Chondrocyte (in vitro differentiated cells): ENCODE measurements at regions not wholly inside any gene's neighbourhood (a gene's known extent, or its start where the extent isn't known, plus 50 kb on each side); places are given as distances from the start of the nearest gene placed in this dataset.

Source experiments
- DNase-seq: peaks from one replicate; pipeline ENCODE4 v3.0.0; 2021; ENCODE audit warnings: mixed read lengths, low spot score
- H3K27ac Mint-ChIP-seq: one replicate; pipeline ENCODE4 v1.8.0; 2021; ENCODE audit warnings: mild to moderate bottlenecking, moderate library complexity, mixed read lengths; ENCODE audit not compliant: unreplicated experiment
- H3K27me3 Mint-ChIP-seq: 2 replicates; pipeline ENCODE4 v1.8.0; 2021; ENCODE audit warnings: low read depth, mixed read lengths
- H3K36me3 Mint-ChIP-seq: 2 replicates; pipeline ENCODE4 v1.8.0; 2021; ENCODE audit warnings: low read depth, mixed read lengths
- H3K4me1 Mint-ChIP-seq: 2 replicates; pipeline ENCODE4 v1.8.0; 2021; ENCODE audit warnings: low read depth, mild to moderate bottlenecking, mixed read lengths
- H3K4me3 Mint-ChIP-seq: one replicate; pipeline ENCODE4 v1.8.0; 2021; ENCODE audit warnings: mild to moderate bottlenecking, moderate library complexity, mixed read lengths; ENCODE audit not compliant: unreplicated experiment
- H3K9me3 Mint-ChIP-seq: 2 replicates; pipeline ENCODE4 v1.8.0; 2021; ENCODE audit warnings: low read depth, mixed read lengths
- TF ChIP-seq, protein P1 (sequence below): fragments of 200-600 bp; sonication (generic); IDR thresholded peaks from 2 replicates; pipeline ENCODE4 v1.5.0; 2021; ENCODE audit warnings: antibody characterized with exemption, mild to moderate bottlenecking, moderate library complexity

DNA sequence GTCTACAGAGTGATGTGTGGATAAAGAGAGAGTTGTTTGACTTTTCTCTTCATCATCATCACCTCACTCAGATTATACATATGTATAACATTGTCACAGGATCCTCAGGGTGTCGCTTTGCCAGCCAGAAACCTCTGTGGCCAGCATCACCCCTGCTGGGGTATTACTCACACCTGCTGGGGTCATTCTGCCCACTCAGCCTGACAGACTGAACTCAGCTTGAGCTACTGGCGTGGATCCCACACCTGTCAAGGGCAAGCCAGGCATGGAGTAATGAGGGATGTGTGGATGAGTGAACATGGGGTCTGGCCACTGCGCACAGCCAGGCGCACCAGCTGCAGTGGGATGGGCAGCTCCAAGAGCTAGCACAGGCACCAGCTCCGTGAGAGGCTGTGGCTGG, 870.6 kb downstream of the CBLN2 start:
- TF ChIP-seq, protein P1, sequence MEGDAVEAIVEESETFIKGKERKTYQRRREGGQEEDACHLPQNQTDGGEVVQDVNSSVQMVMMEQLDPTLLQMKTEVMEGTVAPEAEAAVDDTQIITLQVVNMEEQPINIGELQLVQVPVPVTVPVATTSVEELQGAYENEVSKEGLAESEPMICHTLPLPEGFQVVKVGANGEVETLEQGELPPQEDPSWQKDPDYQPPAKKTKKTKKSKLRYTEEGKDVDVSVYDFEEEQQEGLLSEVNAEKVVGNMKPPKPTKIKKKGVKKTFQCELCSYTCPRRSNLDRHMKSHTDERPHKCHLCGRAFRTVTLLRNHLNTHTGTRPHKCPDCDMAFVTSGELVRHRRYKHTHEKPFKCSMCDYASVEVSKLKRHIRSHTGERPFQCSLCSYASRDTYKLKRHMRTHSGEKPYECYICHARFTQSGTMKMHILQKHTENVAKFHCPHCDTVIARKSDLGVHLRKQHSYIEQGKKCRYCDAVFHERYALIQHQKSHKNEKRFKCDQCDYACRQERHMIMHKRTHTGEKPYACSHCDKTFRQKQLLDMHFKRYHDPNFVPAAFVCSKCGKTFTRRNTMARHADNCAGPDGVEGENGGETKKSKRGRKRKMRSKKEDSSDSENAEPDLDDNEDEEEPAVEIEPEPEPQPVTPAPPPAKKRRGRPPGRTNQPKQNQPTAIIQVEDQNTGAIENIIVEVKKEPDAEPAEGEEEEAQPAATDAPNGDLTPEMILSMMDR, result no peak
- DNase-seq, result no peak
- Mint-ChIP-seq H3K4me1 (no peaks in the 10 kb centered on the region), H3K4me3 (no peak overlapping the region), H3K36me3 (no peaks in the 10 kb centered on the region), H3K9me3 (peaks cover 4% of the 10 kb centered on the region), H3K27me3 (peaks cover 1% of the 10 kb centered on the region), H3K27ac (no peak overlapping the region)

DNA sequence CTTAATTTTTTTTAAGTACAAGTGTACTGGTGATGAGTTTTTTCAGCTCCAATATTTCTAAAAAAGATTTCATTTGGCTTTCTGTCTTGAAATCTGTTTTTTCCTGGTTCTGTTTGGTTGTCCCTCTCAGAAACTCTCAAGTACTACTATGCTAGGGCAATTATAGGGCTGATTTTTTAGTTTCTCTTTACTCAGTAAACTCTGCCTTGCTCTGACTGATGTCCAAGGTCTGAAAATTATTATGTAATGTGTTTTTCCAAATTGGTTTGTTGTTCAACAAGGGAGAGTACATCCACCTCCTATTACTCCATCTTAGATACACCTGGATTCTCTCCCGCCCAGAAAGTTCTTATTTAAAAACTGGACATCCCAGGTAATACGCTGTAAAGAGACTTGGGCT, 877.7 kb downstream of the CBLN2 start:
- no peak for DNase-seq
- Mint-ChIP-seq H3K27ac (no peak overlapping the region), H3K4me1 (no peaks in the 10 kb centered on the region), H3K36me3 (no peaks in the 10 kb centered on the region), H3K4me3 (no peak overlapping the region), H3K27me3 (no peaks in the 10 kb centered on the region), H3K9me3 (peaks cover 6% of the 10 kb centered on the region)
- TF ChIP-seq, protein P1, result no peak

DNA sequence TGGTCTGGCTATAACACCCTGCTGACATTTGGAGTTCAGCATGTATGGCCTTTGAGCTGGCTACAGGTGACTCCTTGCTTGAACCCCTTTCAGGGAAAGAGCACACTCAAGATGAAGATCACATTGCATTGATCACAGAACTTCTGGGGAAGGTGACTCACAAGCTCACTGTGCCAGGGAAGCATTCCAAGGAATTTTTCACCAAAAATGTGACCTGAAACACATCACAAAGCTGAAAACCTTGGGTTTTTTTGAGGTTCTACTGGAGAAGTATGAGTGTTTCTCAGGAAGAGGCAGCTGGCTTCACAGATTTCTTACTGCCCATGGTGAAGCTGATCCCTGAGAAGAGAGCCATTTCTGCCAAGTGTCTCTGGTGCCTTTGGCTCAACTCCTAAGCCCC, 879.0 kb downstream of the CBLN2 start:
- no peaks in the 10 kb centered on the region for H3K36me3 Mint-ChIP-seq
- TF ChIP-seq, protein P1, result no peak
- H3K9me3 Mint-ChIP-seq, result peaks cover 13% of the 10 kb centered on the region
- no peaks in the 10 kb centered on the region for H3K27me3 Mint-ChIP-seq
- no peak overlapping the region for H3K4me3 Mint-ChIP-seq
- DNase-seq, result no peak
- H3K27ac Mint-ChIP-seq, result no peak overlapping the region
- no peaks in the 10 kb centered on the region for H3K4me1 Mint-ChIP-seq

DNA sequence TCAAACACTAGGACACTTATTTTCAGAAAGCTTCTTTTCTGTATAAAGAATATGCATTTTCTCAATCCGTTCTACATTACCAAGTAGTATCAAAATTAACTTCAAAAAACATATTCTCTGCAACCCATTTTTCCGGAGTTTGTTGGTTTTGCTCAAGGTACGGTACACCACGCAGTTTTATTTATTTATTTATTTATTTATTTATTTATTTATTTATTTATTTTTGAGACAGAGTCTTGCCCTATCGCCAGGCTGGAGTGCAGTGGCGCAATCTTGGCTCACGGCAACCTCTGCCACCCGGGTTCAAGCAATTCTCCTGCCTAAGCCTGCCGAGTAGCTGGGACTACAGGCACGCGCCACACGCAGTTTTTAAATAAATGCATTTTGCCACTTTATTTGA, 900.3 kb downstream of the CBLN2 start:
- H3K27me3 Mint-ChIP-seq, result no peaks in the 10 kb centered on the region

DNA sequence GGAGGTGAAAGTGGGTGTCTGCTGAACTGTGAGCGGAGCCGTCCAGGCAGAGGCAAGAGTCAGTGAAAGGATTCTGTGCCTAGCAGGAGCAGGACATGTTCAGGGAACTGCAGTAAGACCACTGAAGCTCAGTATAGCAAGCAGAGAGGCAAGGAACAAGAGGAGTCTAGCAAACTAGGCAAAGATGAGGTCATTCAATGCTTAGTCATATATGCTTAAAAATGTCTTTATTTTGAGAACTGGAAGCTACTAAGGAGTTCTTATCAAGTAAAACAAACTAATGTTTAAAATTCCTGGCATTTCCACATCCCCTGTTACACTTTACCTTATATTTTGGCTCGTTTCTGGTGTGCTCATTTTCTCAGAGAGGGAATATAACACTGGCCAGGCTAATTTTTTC, 913.4 kb downstream of the CBLN2 start:
- H3K4me3 Mint-ChIP-seq, result no peak overlapping the region
- no peak overlapping the region for H3K27ac Mint-ChIP-seq
- DNase-seq, result no peak
- no peaks in the 10 kb centered on the region for H3K36me3 Mint-ChIP-seq
- TF ChIP-seq, protein P1, result no peak
- no peaks in the 10 kb centered on the region for H3K27me3 Mint-ChIP-seq
- H3K4me1 Mint-ChIP-seq, result no peaks in the 10 kb centered on the region
- peaks cover 9% of the 10 kb centered on the region for H3K9me3 Mint-ChIP-seq

More for the DNA sequence above, 900.3 kb downstream of the CBLN2 start:
- Mint-ChIP-seq H3K4me3 (no peak overlapping the region), H3K9me3 (peaks cover 8% of the 10 kb centered on the region), H3K4me1 (no peaks in the 10 kb centered on the region), H3K36me3 (no peaks in the 10 kb centered on the region), H3K27ac (no peak overlapping the region)
- no peak for DNase-seq
- TF ChIP-seq, protein P1, result no peak
